ENCODE measurements at regions not wholly inside any gene's neighbourhood (a gene's known extent, or its start where the extent isn't known, plus 50 kb on each side); places are given as distances from the start of the nearest gene placed in this dataset.

DNA sequence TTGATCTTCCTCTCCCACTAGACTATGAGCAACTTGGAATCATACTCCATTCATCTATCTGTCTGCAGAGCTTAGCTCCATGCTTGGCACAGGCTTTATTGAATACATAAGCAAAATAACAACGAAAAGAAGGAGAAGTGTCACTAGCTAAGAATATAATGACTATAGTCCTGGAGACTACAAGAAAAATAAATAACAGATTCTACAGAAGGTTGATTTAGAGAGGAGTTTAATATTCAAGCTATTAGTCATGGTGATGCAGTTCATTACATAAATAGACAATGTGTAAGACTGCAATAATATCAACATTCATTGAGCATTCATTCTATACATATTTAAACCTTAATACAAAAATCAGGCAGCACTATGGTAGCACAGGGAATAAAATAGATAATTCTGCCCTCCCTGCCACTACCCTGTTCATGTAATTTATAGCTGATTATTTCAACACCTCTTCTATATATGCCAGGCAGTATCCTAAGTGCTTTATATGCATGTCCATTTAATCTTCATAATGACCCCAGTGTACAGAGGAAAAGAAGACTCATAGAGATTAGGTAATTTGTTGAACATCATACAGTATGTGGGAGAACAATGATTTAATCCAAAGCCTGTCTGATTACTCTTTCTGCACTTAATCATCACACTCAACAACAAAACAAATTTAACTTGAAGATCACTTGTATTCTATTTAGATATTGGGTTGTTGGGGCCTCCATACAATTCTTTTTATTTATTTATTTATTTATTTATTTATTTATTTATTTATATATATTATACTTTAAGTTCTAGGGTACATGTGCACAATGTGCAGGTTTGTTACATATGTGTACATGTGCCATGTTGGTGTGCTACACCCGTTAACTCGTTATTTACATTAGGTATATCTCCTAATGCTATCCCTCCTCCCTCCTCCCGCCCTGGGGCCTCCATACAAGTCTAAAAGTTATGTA is 165.3 kb downstream of the RNF152 start:
- no peak for DNase-seq

DNA sequence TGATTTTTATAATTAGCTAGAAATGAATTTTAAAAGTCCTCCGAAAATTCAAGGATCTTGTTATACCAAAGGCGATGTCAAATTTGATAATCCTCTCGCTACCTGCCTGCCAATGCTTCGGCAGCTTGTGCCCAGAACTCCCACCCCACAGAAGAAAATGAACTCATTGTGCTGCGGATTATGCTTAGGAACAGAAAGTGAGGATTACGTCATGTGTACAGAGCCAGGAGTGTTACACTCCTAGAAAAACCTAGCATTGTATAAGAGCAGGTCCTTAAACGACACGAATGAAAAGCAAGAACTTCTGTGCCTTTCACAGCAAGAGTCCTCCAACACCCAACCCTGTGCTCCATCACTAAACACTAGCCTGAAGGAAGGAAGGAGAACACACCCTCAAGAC is 168.3 kb downstream of the RNF152 start:
- no peak for DNase-seq

DNA sequence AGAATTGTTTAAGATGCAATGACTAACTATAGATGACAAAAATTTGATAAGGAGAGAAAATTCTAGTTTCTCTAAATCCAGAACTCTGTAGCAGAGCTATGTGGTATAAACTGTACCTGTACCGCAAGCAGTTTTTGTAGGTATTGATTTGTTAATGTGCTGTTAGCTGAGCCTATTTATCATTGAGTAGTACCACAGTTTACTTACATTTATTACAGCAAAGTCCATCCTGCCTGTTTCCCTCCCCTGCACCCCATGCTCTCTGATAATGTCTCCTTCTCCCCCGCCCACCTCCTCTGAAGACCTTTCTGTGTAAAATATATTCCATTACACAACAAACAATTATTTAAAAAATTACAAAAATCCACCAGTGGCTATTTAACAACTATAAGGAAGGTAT is 170.6 kb downstream of the RNF152 start:
- no peak for DNase-seq

DNA sequence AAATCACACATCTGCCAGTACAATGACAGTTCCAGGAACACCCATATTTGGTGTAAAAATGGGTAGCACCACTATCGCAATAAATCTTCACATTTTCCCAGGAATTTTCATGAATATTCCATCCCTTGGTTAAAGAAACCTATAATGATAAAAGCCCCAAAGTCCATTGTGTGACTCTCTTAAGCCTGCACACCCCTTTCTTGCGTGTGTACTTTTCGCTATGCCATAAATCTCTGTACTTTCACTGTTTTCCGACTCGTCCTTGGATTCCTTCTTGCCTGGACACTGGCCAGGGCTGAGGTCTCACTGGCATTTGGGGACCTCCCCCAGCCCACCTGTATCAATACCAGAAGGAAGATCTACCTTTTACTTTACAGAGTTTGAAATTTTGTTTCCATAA is 172.3 kb downstream of the RNF152 start:
- no peak for DNase-seq

DNA sequence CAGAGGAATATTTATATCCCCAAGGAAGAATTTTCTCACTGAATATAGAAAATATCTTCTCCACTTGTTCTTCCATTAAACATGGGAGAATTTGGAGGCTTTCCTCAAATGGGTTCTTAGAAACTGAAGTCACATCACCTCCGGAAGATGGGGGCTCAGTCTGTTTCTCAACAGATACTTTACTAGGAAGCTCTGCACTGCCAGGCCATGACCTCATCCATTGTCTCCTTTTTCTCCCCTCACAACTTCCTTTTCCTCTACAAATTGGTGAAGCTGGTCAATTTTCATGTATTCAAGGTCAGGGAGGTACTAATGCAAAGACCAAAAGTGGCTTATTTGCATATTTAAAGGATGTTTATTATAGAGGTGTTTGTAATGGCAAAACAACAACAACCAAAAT is 173.1 kb downstream of the RNF152 start:
- no peak for DNase-seq

DNA sequence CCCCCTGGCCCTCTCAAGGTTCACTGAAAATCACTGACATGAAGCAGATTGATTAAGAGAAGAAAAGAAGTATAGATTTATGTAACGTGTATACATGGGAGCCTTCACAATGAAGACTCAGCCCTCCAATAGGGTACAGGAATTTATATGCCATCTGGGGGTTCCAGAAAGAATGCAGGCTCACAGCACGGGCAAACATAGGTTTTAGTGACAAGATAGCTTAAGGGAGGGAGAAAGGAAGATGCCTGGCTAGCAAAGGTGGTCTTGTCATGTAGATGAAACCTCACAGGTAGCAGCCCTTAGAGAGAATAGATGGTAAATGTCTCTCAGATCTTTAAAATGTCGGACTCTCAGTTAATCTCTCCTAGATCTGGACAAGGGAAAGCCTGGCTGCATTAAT is 173.9 kb downstream of the RNF152 start:
- no peak for DNase-seq

DNA sequence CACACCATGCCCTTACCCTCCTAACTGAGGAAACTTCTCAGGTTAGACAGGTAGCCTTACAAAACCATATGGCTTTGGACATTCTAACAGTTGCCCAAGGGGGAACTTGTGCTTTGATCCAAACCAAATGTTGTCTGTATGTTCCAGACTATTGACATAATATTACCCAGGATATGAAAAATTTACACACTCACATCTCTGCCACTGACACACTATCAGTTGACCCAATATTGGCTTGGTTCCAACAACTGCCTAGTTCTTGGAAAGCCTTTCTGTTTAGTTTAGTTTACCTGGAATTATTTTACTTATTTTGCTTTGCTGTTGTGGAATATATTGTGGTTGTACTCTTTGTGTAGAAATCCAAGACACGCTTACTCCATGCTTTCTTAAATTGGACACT is 178.4 kb downstream of the RNF152 start:
- no peak for DNase-seq

DNA sequence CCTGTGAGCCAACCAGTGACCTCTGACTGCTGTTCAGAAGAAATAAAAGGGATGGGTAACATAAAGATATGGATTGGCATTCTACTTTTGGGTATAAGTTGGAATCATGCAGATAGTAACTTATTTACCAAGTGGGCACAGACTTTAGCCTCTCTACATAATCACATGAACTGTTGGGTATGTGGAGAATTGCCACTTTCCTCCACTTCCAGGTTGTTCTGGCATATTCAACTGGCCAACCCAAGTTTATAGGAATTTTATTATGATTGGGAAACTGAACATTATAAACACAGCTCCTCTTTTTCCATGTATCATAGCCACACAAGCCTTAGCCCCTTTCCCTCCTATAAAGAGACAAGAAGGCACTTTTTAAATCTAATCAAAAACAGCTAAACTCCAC is 179.3 kb downstream of the RNF152 start:
- DNase-seq, result no peak

DNA sequence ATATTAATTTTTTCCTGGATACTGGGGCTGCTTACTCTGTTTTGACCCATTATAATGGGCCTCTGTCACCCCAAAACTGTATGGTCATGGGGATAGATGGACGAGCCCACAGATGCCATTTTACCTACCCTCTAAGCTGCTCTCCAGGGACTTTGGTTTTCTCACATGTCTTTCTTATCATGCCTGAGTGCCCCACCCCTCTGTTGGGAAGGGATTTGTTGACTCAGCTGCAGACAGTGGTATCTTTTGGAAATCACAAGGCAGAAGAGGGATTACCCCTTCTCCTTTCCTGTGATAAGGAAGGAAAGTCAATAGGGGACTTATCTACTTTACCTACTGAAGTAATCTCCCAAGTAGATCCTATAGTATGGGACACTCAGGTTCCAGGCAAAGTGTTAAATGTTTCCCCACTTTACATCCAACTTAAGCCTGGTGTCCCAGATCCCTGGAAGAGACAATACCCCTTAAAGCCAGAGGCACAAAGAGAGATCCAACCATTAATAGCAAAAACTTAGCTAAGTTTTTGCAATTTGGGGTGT is 182.7 kb downstream of the RNF152 start:
- DNase-seq, result no peak

DNA sequence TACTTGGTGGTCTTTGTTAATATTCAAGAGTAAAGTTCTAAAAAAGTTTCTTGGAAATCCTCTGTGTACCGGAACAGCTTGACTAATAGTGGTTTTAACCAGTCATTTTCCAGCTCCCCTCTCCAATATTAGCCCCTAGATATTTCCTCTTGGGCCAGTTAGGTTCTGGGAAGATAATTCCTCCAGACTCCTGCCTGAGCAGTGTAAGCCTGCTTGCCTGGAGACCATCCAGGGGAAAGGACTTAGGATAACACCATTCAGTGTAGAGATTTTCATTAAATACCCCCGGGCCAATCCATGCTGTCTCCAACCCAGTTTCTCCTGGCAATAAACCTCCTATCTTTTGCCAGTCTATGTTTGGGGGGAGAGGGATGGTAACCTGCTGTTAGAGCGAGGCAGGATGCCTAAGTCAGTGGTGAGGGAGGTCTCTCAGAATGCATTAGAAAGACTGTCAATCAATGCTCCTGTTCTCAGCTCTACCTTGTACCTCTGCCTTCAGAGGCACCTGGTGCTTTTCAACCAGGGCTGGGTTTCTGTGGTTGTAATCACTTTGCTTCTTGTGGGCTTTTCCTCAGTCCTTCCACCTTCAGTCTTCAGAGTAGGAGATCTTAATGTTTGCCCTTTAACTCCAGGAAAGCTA is 186.4 kb downstream of the RNF152 start:
- no peak for DNase-seq

DNA sequence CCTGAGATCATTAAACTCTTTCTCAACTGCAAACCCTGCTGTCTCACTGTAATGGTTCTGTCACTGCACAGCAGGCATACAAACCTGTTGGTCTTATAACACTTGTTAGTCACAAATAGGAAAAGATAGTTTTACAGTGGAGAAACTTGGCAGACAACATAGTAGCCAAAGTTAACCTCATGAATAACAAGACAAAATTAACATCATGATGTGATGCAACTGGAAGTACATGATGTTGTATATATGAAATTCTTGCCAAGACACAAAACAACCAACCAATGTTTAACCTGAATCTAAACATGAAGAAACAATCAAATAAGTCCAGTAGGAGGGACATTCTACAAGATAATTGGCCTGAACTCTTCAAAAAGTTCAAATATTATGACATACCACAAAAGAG is 189.3 kb downstream of the RNF152 start:
- DNase-seq, result no peak

DNA sequence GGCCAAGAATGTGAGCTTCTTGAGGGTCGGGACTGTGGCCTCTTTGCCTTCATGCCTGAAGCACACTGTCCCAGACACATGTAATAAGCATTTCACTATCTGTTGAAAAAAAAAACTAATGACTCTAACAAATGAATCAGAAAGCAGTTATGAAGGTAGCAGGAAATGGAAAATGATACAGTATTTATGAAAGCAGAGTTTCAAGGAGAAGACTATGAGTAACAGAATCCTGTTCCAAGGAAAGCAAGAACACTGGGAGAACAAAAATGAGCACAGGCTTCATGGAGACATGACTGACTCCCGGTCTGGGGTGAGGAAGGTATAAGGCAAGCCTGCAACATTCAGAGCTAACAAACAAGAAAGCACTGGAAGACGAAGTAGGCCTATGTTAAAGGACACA is 190.8 kb downstream of the RNF152 start:
- no peak for DNase-seq

DNA sequence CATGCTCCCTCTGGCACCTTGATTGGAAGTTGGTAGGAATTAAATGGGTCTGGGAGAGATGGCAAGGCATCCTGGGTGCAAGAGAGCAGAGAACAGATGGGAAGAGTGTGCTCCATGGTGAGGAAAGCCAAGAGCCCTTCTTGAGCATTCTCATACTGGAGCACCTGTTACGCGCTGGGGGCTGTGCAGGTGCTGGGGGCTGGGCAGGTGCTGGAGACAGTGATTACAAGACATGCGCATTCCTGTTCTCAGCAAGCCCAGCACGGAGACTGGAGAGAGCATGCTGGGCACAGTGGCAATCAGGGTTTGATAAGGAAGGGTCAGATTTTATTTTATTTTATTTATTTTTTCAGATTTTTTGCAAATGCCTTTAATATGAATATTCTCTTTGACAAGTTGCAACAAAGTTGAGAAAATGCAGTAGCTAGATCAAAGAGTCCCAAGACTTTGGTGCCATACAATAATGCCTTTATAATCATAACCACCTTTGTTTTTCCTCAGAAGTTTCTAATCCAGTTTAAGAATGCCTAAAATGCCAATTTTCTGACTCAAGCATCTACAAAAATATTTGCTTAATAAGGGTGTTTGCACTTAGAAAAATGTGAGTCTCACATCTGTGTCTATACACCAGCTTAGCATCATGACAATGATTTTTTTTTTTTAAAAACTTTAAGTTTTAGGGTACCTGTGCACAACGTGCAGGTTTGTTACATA is 193.3 kb downstream of the RNF152 start:
- no peak for DNase-seq

DNA sequence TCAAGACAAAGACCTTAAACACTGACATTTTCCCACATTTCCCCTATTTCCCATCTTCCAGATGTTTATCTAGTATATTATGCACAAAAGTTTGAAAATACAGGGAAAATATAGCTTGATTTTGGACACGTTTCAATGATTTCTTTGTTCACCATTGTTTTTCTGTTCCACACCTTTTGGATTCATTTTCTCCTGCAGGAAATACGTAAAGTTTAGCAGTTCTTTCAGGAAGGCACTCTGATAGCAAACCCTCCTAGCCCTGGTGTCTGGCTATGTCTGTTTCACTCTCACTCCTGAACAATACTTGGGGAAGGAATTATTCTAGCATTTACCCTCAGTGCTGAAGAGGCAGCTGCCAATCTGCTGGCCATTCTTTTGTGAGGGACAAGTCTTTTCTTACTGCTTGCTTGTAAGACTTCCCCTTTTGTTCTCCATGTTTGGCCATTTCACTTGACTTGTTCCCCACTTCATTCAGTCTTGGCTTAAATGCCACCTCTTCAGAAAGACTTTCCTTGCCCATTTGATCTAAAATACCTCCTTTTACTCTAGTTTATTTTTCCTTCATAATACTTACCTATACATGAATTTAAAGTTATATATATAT is 195.4 kb downstream of the RNF152 start:
- no peak for DNase-seq

DNA sequence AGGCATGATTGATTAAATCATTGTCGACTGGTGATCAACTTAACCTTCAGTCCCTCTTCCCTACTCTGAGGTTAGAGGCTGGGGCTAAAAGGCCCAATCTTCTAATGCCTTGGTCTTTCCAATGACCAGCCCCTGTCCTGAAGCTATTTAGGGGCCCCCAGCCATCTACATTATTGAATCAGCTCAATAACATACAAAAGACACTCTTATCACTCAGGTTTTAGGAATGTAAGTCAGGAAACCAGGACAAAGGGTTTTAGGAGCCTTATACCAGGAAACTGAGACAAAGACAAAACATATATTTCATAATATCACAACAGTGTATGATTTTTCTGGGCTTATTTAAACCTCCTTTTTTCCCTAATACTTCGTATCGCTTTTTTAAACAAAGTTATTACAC is 198.6 kb downstream of the RNF152 start:
- DNase-seq, result no peak

DNA sequence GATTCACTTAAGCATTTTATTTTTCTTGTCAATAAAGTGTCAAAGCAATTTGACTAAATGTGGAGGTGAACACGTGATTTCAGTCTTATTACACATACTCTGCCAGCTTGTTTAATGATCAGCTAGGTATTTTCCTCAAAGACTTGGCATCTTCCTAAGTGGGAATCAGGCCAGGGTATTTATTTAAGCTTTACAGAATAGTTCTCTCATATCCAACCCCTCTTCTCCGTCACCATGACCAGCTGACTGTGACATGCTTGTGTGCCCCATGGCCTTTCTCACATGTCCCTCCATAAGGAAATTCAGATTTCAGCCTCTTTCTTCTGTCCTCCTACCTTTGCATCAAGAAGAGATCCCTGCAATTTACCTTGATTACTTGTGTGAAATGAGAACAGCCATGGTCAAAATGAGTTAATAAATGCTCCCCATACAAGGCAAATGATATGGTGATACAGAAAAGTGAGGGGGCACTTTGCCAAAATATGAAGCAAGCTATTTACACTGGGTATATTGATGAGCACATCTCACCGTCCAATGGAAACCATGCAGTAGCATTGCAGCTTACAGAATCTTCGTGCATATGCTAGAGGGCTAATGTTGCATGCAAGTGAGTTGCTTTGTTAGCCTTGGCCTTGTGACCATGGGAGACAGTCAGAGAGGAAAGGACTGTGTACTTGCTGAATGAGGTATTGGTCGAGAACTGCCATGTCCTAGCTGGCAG is 202.2 kb downstream of the RNF152 start:
- DNase-seq, result no peak

DNA sequence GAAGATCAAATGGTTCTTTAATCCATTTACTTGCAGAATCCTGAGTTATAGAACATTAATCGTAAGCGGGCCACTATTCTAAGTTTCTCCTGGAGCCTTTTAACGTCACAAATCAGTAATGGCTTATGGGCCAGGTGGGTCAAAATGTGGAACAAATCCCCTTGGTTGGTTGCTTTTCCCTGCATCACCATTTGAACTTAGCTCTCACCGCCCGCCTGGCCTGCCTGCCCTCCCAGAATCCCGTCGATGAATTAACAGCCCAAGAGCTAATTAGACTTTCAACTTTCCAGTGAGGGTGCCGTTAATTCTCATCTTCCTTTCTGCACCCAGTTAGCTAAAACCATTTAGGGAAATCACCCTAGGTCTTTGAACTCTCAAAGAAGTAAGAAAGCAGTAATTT is 205.5 kb downstream of the RNF152 start:
- no peak for DNase-seq

DNA sequence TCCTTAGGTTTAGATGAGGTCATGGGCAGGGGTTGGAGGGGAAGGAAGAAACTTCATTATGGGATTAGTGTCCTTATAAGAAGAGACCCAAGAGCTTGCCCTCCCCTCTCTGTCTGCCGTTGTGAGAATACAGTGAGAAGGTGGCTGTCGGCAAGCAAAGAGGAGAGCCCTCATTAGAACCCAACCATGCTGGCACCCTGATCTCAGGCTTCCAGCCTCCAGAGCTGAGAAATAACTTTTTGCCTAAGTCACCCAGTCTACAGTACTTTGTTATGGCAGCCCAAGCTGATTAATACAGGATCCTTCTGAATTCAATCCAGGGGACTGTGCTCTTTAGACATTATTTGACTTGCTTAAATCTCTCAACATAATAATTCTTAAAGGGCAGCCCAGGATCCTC is 209.0 kb downstream of the RNF152 start:
- DNase-seq, result no peak

DNA sequence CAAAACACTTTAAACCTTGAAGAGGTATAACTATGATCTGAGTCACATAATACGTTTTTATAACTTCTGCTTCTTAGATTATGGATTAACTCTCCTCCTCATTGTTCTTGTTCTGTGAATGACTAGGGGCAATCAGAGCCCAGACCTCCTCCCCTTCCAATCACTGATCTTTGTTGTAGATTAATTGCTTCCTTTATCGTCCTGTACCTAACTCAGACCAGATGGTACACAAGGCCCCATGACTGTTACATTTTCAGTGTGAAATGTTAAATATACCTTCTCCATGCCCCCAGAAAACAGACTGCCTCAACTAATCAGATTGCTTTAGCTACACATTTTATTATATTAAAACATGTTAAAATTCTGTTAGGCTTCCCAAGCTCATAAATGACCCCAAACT is 211.7 kb downstream of the RNF152 start:
- no peak for DNase-seq

DNA sequence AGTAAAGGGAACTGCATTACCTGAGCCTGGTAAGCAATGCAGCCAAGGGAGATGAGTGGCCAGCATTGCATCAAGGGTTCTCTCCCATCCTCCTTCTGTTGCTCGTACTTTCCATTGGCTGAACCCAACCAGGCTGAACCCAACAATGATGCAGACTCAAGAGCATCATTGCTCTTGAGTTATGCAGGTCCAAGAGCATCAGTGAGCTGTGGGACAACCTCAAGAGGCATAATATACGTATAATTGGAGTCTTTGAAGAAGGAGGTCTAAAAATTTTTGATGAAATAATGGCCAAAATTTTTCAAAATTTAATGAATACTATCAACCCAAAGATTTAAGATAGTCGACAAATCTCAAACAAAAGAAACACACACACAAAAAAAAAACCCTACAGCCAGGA is 213.0 kb downstream of the RNF152 start:
- DNase-seq, result no peak

DNA sequence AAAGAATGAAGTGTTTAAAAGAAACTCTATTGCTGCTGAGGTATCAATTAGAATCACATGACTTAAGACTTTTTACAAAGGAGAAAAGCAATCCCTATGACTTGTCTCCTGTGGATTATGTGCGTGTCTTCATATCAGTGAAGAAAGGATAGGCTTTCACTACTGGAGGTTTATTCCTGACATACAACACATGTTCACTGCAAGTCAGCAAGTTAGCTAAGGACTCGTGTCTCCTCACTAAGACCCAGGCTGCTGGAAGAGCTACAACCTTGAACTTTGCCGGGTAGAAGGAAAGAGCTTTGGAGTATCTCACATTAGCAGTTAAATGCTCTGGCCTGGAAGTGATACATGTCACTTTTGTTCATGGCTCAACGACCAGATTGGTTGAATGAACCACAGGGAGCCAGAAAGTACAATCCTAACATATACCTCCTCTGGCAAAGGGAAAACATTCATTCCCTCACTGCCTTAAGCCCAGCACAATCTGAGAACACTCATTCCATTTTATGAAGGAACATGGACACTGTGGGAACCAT is 215.3 kb downstream of the RNF152 start:
- DNase-seq, result no peak

DNA sequence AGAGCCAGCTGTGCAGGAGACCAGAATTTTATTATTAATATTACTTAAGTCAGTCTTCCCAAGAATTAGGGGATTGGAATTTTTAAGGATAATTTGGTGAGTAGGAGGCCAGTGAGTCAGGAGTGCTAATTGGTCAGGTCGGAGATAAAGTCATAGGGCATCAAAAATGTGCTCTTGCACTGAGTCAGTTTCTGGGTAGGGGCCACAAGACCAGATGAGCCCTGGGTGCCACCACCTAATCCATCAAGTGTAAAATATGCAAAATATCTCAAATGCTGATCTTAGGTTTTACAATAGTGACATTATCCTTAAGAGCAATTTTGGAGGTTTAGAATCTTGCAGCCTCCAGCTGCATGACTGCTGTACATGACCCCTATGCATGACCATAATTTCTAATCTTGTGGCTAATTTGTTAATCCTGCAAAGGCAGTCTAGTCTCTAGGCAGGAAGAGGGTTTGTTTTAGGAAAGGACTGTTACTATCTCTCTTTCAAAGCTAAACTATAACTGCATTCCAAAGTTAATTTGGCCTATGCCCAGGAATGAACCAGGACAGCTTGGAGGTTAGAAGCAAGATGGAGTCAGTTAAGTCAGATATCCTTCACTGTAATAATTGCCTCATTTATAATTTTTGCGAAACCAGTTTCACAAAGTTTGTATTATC is 215.9 kb downstream of the RNF152 start:
- DNase-seq, result no peak
